ENCODE measurements at regions not wholly inside any gene's neighbourhood (a gene's known extent, or its start where the extent isn't known, plus 50 kb on each side); places are given as distances from the start of the nearest gene placed in this dataset.
A peak's percentile ranks its signal among the peaks of the same experiment; 100 is the strongest.

DNA sequence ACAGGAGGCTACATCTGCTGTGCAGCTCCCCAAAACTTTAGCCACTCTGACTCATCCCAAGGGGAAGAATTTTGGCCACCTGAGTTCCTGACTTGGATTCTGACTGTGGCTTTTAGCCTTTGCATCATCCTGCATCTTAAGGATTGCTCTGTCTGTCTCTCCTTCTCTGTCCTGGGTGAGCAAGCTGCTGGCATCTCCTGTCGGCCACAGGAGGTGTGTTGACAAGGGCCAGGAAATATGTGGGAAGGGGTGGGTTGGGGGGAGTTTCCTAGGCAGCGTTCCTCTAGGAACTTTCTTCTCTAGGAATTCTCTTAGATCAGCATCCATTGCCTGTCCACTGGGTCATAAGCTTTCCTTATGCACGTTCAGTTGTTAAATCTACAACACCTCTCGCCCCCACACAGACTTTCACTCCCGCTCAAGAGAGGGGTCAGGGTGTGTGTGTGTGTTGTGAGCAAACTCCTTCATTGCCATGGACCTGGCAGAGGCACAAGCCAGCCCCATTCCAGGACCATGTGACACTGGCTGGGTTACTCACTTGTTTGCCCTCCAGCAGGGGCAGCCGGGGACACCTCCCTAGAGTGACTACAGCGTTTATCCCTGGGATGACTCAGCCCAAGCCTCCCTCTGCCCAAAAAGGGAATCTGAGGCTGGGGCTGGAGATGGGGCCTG is 145.0 kb upstream of the DUSP10 start:
- no peak overlapping the region for H3K14ac ChIP-seq (ENCODE audit: low read length in 2 of 2)
- no peak overlapping the region for H3K23ac ChIP-seq (ENCODE audit: low read length in 2 of 2)
- no peaks in the 10 kb centered on the region for H3K79me1 ChIP-seq (replicated peaks; ENCODE audit: low read length, poor library complexity, severe bottlenecking)
- H3K4me2 ChIP-seq (ENCODE audit: low read length, poor library complexity, severe bottlenecking), result no peak overlapping the region
- peak overlapping the region; percentile 5 for H3K9ac ChIP-seq (ENCODE audit: low read length)
- peak overlapping the region in 1 of 2 experiments; percentile 64 for H2BK12ac ChIP-seq (ENCODE audit: low read length in 2 of 2)
- H2BK120ac ChIP-seq (ENCODE audit: low read depth, low read length), result no peak overlapping the region
- H3K36me3 ChIP-seq (ENCODE audit: control insufficient read depth in 1 of 2, insufficient read depth in 2 of 2, low read depth in 1 of 2, low read length in 2 of 2), result no peaks in the 10 kb centered on the region
- no peak overlapping the region for H2AK5ac ChIP-seq (ENCODE audit: low read length, severe bottlenecking)
- H3K27ac ChIP-seq (ENCODE audit: low read length, poor library complexity, severe bottlenecking), result no peak overlapping the region
- no peak overlapping the region for H4K8ac ChIP-seq (ENCODE audit: low read length)
- peaks cover 7% of the 10 kb centered on the region for H3K4me1 ChIP-seq (ENCODE audit: control insufficient read depth, insufficient read depth, low read depth, low read length)
- no peaks in the 10 kb centered on the region for H3K9me3 ChIP-seq (ENCODE audit: control insufficient read depth, low read length)
- H3K4ac ChIP-seq (ENCODE audit: low read depth in 1 of 2, low read length in 2 of 2), result no peak overlapping the region
- peak overlapping the region in 1 of 2 experiments; percentile 54 for H3K18ac ChIP-seq (ENCODE audit: low read depth in 1 of 2, low read length in 2 of 2)
- peak overlapping the region; percentile 60 for H2BK15ac ChIP-seq (ENCODE audit: low read depth, poor library complexity, severe bottlenecking)
- H2AFZ ChIP-seq (ENCODE audit: low read depth, low read length), result no peak overlapping the region
- no peak overlapping the region for H3K4me3 ChIP-seq (ENCODE audit: insufficient read depth in 1 of 2, low read depth in 1 of 2, low read length in 2 of 2)
- no peaks in the 10 kb centered on the region for H3K27me3 ChIP-seq (ENCODE audit: control insufficient read depth in 1 of 2, insufficient read depth in 1 of 2, low read length in 2 of 2)
- 6% methylated on average over 2 of the region's 7 CpGs for whole genome bisulfite sequencing
- H4K91ac ChIP-seq (ENCODE audit: low read length), result no peak overlapping the region
- peak; percentile 83 for DNase-seq
- no peak overlapping the region for H2BK5ac ChIP-seq (ENCODE audit: low read depth, low read length, poor library complexity, severe bottlenecking)

GRCh38 chr1:221886311-221886710 is 144.4 kb upstream of the DUSP10 start:
- DNase-seq, result no peak
- no peak overlapping the region for H3K4ac ChIP-seq (ENCODE audit: low read depth in 1 of 2, low read length in 2 of 2)
- H2AK5ac ChIP-seq (ENCODE audit: low read length, severe bottlenecking), result no peak overlapping the region
- H3K79me1 ChIP-seq (replicated peaks; ENCODE audit: low read length, poor library complexity, severe bottlenecking), result no peaks in the 10 kb centered on the region
- H3K18ac ChIP-seq (ENCODE audit: low read depth in 1 of 2, low read length in 2 of 2), result no peak overlapping the region
- H2BK5ac ChIP-seq (ENCODE audit: low read depth, low read length, poor library complexity, severe bottlenecking), result no peak overlapping the region
- 100% methylated on average over 2 of the region's 2 CpGs for WGBS
- H3K36me3 ChIP-seq (ENCODE audit: control insufficient read depth in 1 of 2, insufficient read depth in 2 of 2, low read depth in 1 of 2, low read length in 2 of 2), result no peaks in the 10 kb centered on the region
- H3K4me1 ChIP-seq (ENCODE audit: control insufficient read depth, insufficient read depth, low read depth, low read length), result peaks cover 7% of the 10 kb centered on the region
- no peak overlapping the region for H3K9ac ChIP-seq (ENCODE audit: low read length)
- H3K4me3 ChIP-seq (ENCODE audit: insufficient read depth in 1 of 2, low read depth in 1 of 2, low read length in 2 of 2), result no peak overlapping the region
- no peaks in the 10 kb centered on the region for H3K27me3 ChIP-seq (ENCODE audit: control insufficient read depth in 1 of 2, insufficient read depth in 1 of 2, low read length in 2 of 2)
- no peak overlapping the region for H4K91ac ChIP-seq (ENCODE audit: low read length)
- H2BK120ac ChIP-seq (ENCODE audit: low read depth, low read length), result no peak overlapping the region
- peak overlapping the region in 1 of 2 experiments; percentile 4 for H2BK12ac ChIP-seq (ENCODE audit: low read length in 2 of 2)
- H2BK15ac ChIP-seq (ENCODE audit: low read depth, poor library complexity, severe bottlenecking), result no peak overlapping the region
- H3K14ac ChIP-seq (ENCODE audit: low read length in 2 of 2), result no peak overlapping the region
- no peaks in the 10 kb centered on the region for H3K9me3 ChIP-seq (ENCODE audit: control insufficient read depth, low read length)
- no peak overlapping the region for H4K8ac ChIP-seq (ENCODE audit: low read length)
- no peak overlapping the region for H3K27ac ChIP-seq (ENCODE audit: low read length, poor library complexity, severe bottlenecking)
- no peak overlapping the region for H2AFZ ChIP-seq (ENCODE audit: low read depth, low read length)
- H3K4me2 ChIP-seq (ENCODE audit: low read length, poor library complexity, severe bottlenecking), result no peak overlapping the region
- H3K23ac ChIP-seq (ENCODE audit: low read length in 2 of 2), result no peak overlapping the region

GRCh38 chr1:221884821-221885220 is 142.9 kb upstream of the DUSP10 start:
- Histone ChIP-seq H3K79me1 (replicated peaks; ENCODE audit: low read length, poor library complexity, severe bottlenecking) (no peaks in the 10 kb centered on the region), H3K27ac (ENCODE audit: low read length, poor library complexity, severe bottlenecking) (no peak overlapping the region), H3K4ac (ENCODE audit: low read depth in 1 of 2, low read length in 2 of 2) (no peak overlapping the region), H3K4me1 (ENCODE audit: control insufficient read depth, insufficient read depth, low read depth, low read length) (peaks cover 7% of the 10 kb centered on the region), H3K18ac (ENCODE audit: low read depth in 1 of 2, low read length in 2 of 2) (no peak overlapping the region), H3K27me3 (ENCODE audit: control insufficient read depth in 1 of 2, insufficient read depth in 1 of 2, low read length in 2 of 2) (no peaks in the 10 kb centered on the region), H2AFZ (ENCODE audit: low read depth, low read length) (no peak overlapping the region), H2BK12ac (ENCODE audit: low read length in 2 of 2) (no peak overlapping the region), H2BK15ac (ENCODE audit: low read depth, poor library complexity, severe bottlenecking) (no peak overlapping the region), H3K4me3 (ENCODE audit: insufficient read depth in 1 of 2, low read depth in 1 of 2, low read length in 2 of 2) (no peak overlapping the region), H4K91ac (ENCODE audit: low read length) (no peak overlapping the region), H3K4me2 (ENCODE audit: low read length, poor library complexity, severe bottlenecking) (no peak overlapping the region), H4K8ac (ENCODE audit: low read length) (no peak overlapping the region), H2BK5ac (ENCODE audit: low read depth, low read length, poor library complexity, severe bottlenecking) (no peak overlapping the region), H2AK5ac (ENCODE audit: low read length, severe bottlenecking) (no peak overlapping the region), H3K9ac (ENCODE audit: low read length) (no peak overlapping the region), H3K14ac (ENCODE audit: low read length in 2 of 2) (no peak overlapping the region), H2BK120ac (ENCODE audit: low read depth, low read length) (no peak overlapping the region), H3K36me3 (ENCODE audit: control insufficient read depth in 1 of 2, insufficient read depth in 2 of 2, low read depth in 1 of 2, low read length in 2 of 2) (no peaks in the 10 kb centered on the region), H3K23ac (ENCODE audit: low read length in 2 of 2) (no peak overlapping the region), H3K9me3 (ENCODE audit: control insufficient read depth, low read length) (no peaks in the 10 kb centered on the region)
- WGBS, result 100% methylated on average over 3 of the region's 3 CpGs
- DNase-seq, result no peak

DNA sequence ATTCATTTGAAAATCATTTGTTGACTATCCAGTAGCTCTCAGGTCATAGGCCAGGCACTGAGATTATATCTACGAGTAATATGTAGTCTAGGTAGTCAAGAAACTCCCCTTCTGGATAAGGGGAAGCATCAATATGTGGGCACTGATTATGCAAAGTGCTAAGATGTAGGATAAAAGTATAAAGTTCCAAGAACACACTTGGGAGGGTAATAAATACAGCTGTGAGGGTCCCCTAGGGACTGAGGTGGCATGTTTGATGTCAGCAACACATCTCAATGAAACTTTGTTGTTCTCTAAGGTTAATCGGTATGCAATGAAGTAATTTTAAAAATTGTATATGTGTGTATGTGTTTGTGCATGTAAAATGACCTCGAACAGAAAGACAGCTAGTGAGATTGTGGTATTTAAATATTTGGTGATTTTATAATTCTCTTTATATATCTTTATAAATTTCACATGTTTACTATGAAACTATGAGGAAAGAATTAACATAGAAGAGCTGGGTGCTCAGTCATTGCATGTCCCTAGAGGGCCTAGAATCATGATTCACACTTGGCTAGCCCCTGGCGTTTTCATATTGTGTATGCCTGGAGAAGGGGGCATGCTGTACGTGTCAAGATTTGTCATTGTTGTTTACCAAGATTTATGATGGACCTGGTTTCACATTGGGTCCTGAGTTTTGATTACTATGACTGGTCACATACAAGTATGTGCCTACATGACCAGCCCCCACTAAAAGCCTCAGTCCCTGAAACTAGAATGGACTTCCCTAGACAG is 140.1 kb upstream of the DUSP10 start:
- no peak overlapping the region for H2AFZ ChIP-seq (ENCODE audit: low read depth, low read length)
- WGBS, result 81% methylated on average over 4 of the region's 5 CpGs
- no peak overlapping the region for H3K27ac ChIP-seq (ENCODE audit: low read length, poor library complexity, severe bottlenecking)
- H3K79me1 ChIP-seq (replicated peaks; ENCODE audit: low read length, poor library complexity, severe bottlenecking), result no peaks in the 10 kb centered on the region
- no peak overlapping the region for H3K4ac ChIP-seq (ENCODE audit: low read depth in 1 of 2, low read length in 2 of 2)
- no peak overlapping the region for H2BK5ac ChIP-seq (ENCODE audit: low read depth, low read length, poor library complexity, severe bottlenecking)
- DNase-seq, result no peak
- H4K91ac ChIP-seq (ENCODE audit: low read length), result no peak overlapping the region
- H2BK15ac ChIP-seq (ENCODE audit: low read depth, poor library complexity, severe bottlenecking), result no peak overlapping the region
- H3K14ac ChIP-seq (ENCODE audit: low read length in 2 of 2), result no peak overlapping the region
- H3K36me3 ChIP-seq (ENCODE audit: control insufficient read depth in 1 of 2, insufficient read depth in 2 of 2, low read depth in 1 of 2, low read length in 2 of 2), result no peaks in the 10 kb centered on the region
- no peak overlapping the region for H4K8ac ChIP-seq (ENCODE audit: low read length)
- H3K27me3 ChIP-seq (ENCODE audit: control insufficient read depth in 1 of 2, insufficient read depth in 1 of 2, low read length in 2 of 2), result no peaks in the 10 kb centered on the region
- no peak overlapping the region for H3K18ac ChIP-seq (ENCODE audit: low read depth in 1 of 2, low read length in 2 of 2)
- H3K9ac ChIP-seq (ENCODE audit: low read length), result no peak overlapping the region
- no peak overlapping the region for H2AK5ac ChIP-seq (ENCODE audit: low read length, severe bottlenecking)
- no peak overlapping the region for H2BK120ac ChIP-seq (ENCODE audit: low read depth, low read length)
- no peaks in the 10 kb centered on the region for H3K9me3 ChIP-seq (ENCODE audit: control insufficient read depth, low read length)
- no peak overlapping the region for H3K4me2 ChIP-seq (ENCODE audit: low read length, poor library complexity, severe bottlenecking)
- H3K4me1 ChIP-seq (ENCODE audit: control insufficient read depth, insufficient read depth, low read depth, low read length), result peaks cover 4% of the 10 kb centered on the region
- no peak overlapping the region for H3K4me3 ChIP-seq (ENCODE audit: insufficient read depth in 1 of 2, low read depth in 1 of 2, low read length in 2 of 2)
- no peak overlapping the region for H3K23ac ChIP-seq (ENCODE audit: low read length in 2 of 2)
- no peak overlapping the region for H2BK12ac ChIP-seq (ENCODE audit: low read length in 2 of 2)

All from mesenchymal stem cell (in vitro differentiated cells and primary cell).